ENCODE measurements at regions not wholly inside any gene's neighbourhood (a gene's known extent, or its start where the extent isn't known, plus 50 kb on each side); places are given as distances from the start of the nearest gene placed in this dataset.

GRCh38 chr13:24073657-24074056 lies 86.9 kb upstream of the SPATA13 start:
- peaks cover 23% of the 10 kb centered on the region for H3K4me1 ChIP-seq
- no peak for ATAC-seq
- POLR2A ChIA-PET: no interaction called here
- FAIRE-seq: no peak
- CTCF ChIA-PET: no interaction called here
- DNase-seq (ENCODE audit: low read depth in 1 of 2, low spot score in 1 of 2): no peak
- no peak overlapping the region for H3K27ac ChIP-seq
- no peak overlapping the region for H3K4me2 ChIP-seq
- TF ChIP-seq PBX3 (IDR thresholded peaks at IDR 0.05) (no peak), KDM5A (IDR thresholded peaks at IDR 0.05) (no peak), ZFP36 (IDR thresholded peaks at IDR 0.05; ENCODE audit: borderline replicate concordance, partially characterized antibody) (no peak), NR3C1 (IDR thresholded peaks at IDR 0.05) (no peak), RARB (CRISPR knock-in tag; IDR thresholded peaks at IDR 0.05) (no peak), RAD21 (conservative IDR thresholded peaks at IDR 0.05 in 1 of 2, IDR thresholded peaks at IDR 0.05 in 1 of 2) (no peak), TFCP2L1 (CRISPR knock-in tag; IDR thresholded peaks at IDR 0.05) (no peak), HEYL (CRISPR knock-in tag; IDR thresholded peaks at IDR 0.05) (no peak), MAX (IDR thresholded peaks at IDR 0.05) (no peak), EHF (CRISPR knock-in tag; IDR thresholded peaks at IDR 0.05) (no peak), JUN (IDR thresholded peaks at IDR 0.05) (no peak), ZC3H11A (IDR thresholded peaks at IDR 0.05) (no peak), ESRRA (IDR thresholded peaks at IDR 0.05; ENCODE audit: borderline replicate concordance, low read length) (no peak), HOXB13 (CRISPR knock-in tag; IDR thresholded peaks at IDR 0.05; ENCODE audit: low read depth) (no peak), MAZ (IDR thresholded peaks at IDR 0.05; ENCODE audit: borderline replicate concordance, low read depth, low read length) (no peak)
- H3K4me3 ChIP-seq: no peak overlapping the region
- H3K9me3 ChIP-seq: no peaks in the 10 kb centered on the region
- 94% methylated on average over 2 of the region's 2 CpGs for WGBS (ENCODE audit: missing lambda C conversion rate)

- no peak overlapping the region for H3K4me3 ChIP-seq
- WGBS (ENCODE audit: missing lambda C conversion rate): 63% methylated on average over 2 of the region's 2 CpGs
- ATAC-seq (no peak), DNase-seq (ENCODE audit: low read depth in 1 of 2, low spot score in 1 of 2) (no peak), FAIRE-seq (no peak)
- TF ChIP-seq E2F6 (IDR thresholded peaks at IDR 0.05; ENCODE audit: borderline replicate concordance, low read depth) (no peak), HMGXB4 (CRISPR knock-in tag; IDR thresholded peaks at IDR 0.05; ENCODE audit: borderline replicate concordance) (no peak), NFE2L2 (conservative IDR thresholded peaks at IDR 0.05; ENCODE audit: low read length) (no peak), TP53 (CRISPR knock-in tag; IDR thresholded peaks at IDR 0.05) (no peak), PBX3 (IDR thresholded peaks at IDR 0.05) (no peak), BCL3 (IDR thresholded peaks at IDR 0.05) (no peak)
- ChIA-PET POLR2A (no interaction called here), CTCF (no interaction called here)
- no peaks in the 10 kb centered on the region for H3K9me3 ChIP-seq
- peaks cover 23% of the 10 kb centered on the region for H3K4me1 ChIP-seq
- H3K4me2 ChIP-seq: peak overlapping the region; percentile 70
- H3K27ac ChIP-seq: peak overlapping the region; percentile 50 to 70; a peak in 4 of 6 replicates
Observed at GRCh38 chr13:24074678-24075077, 85.8 kb upstream of the SPATA13 start.
